Transverse colon (tissue), 4 donors: ENCODE measurements at regions not wholly inside any gene's neighbourhood (a gene's known extent, or its start where the extent isn't known, plus 50 kb on each side); places are given as distances from the start of the nearest gene placed in this dataset.
"Not testable (repeated sequence)": the region's sequence is repeated elsewhere in the genome, so short reads cannot be mapped to it uniquely, and the experiment has no call there.

Experiments used
- DNase-seq: peaks from one replicate; pipeline ENCODE4 v3.0.0-alpha.2; 2019
- H3K27ac ChIP-seq, 4 donors: fragments of 200-600 bp; sonication (generic); 2 replicates each; pipeline ENCODE4 v1.5.1; 2016 to 2018; ENCODE audit warnings: inconsistent platforms in 4 of 4
- H3K27me3 ChIP-seq: fragments of 200-600 bp; sonication (generic); 2 replicates; pipeline ENCODE4 v1.5.1; 2017; ENCODE audit warnings: inconsistent platforms
- H3K36me3 ChIP-seq, 4 donors: fragments of 200-600 bp; sonication (generic); 2 replicates each; pipeline ENCODE4 v1.5.1; 2017 to 2019; ENCODE audit warnings: inconsistent platforms in 4 of 4
- H3K4me1 ChIP-seq, 4 donors: fragments of 200-600 bp; sonication (generic); 2 replicates each; pipeline ENCODE4 v1.5.1; 2017 to 2020; ENCODE audit warnings: inconsistent platforms in 4 of 4
- H3K4me3 ChIP-seq, 4 donors: fragments of 200-600 bp; sonication (generic); 1 replicate in 1 of 4; 2 replicates in 3 of 4; pipeline versions ENCODE4 v1.5.1 to v1.6.1; 2017 to 2019; ENCODE audit warnings: inconsistent platforms in 4 of 4
- H3K9me3 ChIP-seq, 2 donors: fragments of 200-600 bp; sonication (generic); 2 replicates each; pipeline ENCODE4 v1.5.1; 2017 to 2019; ENCODE audit warnings: inconsistent platforms in 2 of 2
- EP300 ChIP-seq: sonication (generic); formaldehyde crosslinking; IDR thresholded peaks from one replicate; pipeline ENCODE4 v1.6.1; 2017; ENCODE audit warnings: antibody characterized with exemption, low read depth
- POLR2A ChIP-seq: fragments of 450-650 bp; IDR thresholded peaks from one replicate; pipeline ENCODE4 v1.6.1; 2016; ENCODE audit warnings: antibody characterized with exemption, mild to moderate bottlenecking, moderate library complexity
- POLR2AphosphoS5 ChIP-seq, 3 donors: sonication (generic); formaldehyde crosslinking; IDR thresholded peaks; one replicate each; pipeline ENCODE4 v1.6.1; 2016; ENCODE audit warnings: antibody characterized with exemption in 3 of 3
- WGBS, 2 donors: methylation state at CpG; one replicate each; pipeline ENCODE4 v1.1.5; 2018; ENCODE audit warnings: low coverage in 1 of 2; 5-methylcytosine and 5-hydroxymethylcytosine counted together
- in situ Hi-C, 4 donors: fragments of 200-750 bp; cut with MboI; loops; one replicate each; pipeline versions ENCODE4 v1.15.0 to v1.15.1; 2017; ENCODE audit warnings: low sequenced_read_pairs in 3 of 4, low pct_ligation_motif_present in 1 of 4, low pct_unique_long_range_greater_than_20kb in 1 of 4
- intact Hi-C: fragments of 100-400 bp; cut with DNase I; formaldehyde crosslinking; loops from one replicate; pipeline ENCODE4 v1.15.1; 2023; ENCODE audit warnings: low total_unique reads
- TF ChIP-seq, protein P1 (sequence below), 5 experiments: fragments of 200-600 bp in 3 of 5; fragments of 450-650 bp in 2 of 5; sonication (generic) in 3 of 5; IDR thresholded peaks; 1 replicate in 2 of 5; 2 replicates in 3 of 5; pipeline ENCODE4 v1.5.1; 2016 to 2017; ENCODE audit warnings: antibody characterized with exemption in 5 of 5, inconsistent platforms in 3 of 5, mild to moderate bottlenecking in 2 of 5, moderate library complexity in 1 of 5

DNA sequence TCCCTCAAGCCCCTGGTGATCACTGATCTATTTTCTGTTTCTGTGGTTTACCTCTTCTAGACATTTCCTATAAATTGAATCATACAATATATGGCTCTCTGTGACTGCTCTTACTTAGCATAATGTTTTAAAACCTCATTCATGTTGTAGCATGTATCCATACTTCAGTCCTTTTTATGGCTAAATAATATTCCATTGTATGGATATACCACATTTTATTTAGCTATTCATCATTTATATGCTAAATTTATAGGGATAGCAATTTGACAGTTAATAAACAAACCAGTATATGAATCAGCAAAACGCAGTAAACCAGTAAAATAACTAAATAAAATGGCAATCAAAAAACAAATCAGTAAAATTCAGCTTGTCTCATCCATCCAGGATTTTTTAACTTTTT is 286.1 kb upstream of the HNRNPA3 start:
- no peaks in the 10 kb centered on the region for H3K9me3 ChIP-seq
- no peaks in the 10 kb centered on the region for H3K27me3 ChIP-seq
- DNase-seq, result no peak
- intact Hi-C loops (no loop called here), in situ Hi-C loops (no loop called here)
- no peak overlapping the region for H3K27ac ChIP-seq
- H3K4me3 ChIP-seq, result no peak overlapping the region
- no peak for TF ChIP-seq POLR2A
- no peak for TF ChIP-seq POLR2AphosphoS5 (IDR thresholded peaks at IDR 0.05)
- TF ChIP-seq, protein P1, sequence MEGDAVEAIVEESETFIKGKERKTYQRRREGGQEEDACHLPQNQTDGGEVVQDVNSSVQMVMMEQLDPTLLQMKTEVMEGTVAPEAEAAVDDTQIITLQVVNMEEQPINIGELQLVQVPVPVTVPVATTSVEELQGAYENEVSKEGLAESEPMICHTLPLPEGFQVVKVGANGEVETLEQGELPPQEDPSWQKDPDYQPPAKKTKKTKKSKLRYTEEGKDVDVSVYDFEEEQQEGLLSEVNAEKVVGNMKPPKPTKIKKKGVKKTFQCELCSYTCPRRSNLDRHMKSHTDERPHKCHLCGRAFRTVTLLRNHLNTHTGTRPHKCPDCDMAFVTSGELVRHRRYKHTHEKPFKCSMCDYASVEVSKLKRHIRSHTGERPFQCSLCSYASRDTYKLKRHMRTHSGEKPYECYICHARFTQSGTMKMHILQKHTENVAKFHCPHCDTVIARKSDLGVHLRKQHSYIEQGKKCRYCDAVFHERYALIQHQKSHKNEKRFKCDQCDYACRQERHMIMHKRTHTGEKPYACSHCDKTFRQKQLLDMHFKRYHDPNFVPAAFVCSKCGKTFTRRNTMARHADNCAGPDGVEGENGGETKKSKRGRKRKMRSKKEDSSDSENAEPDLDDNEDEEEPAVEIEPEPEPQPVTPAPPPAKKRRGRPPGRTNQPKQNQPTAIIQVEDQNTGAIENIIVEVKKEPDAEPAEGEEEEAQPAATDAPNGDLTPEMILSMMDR (IDR thresholded peaks at IDR 0.05), result no peak
- TF ChIP-seq EP300, result no peak
- H3K4me1 ChIP-seq, result no peaks in the 10 kb centered on the region
- 0 to 33% methylated on average over 1 of the region's 1 CpG for WGBS, 2 donors
- H3K36me3 ChIP-seq, result no peaks in the 10 kb centered on the region

DNA sequence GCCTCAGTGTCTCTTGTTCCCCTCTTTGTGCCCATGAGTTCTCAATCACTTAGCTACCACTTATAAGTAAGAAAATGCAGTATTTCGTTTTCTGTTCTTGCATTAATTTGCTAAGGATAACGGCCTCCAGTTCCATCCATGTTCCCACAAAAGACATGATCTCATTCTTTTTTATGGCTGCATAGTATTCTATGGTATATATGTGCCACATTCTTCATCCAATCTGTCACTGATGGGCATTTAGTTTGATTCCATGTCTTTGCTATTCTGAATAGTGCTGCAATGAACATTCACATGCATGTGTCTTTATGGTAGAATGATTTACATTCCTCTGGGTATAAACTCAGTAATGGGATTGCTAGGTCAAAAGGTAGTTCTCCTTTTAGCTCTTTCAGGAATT is 283.2 kb upstream of the HNRNPA3 start:
- 83 to 88% methylated on average over 2 of the region's 2 CpGs for WGBS, 2 donors
- in situ Hi-C loops, H3K27ac ChIP-seq, H3K4me3 ChIP-seq, H3K36me3 ChIP-seq, DNase-seq, H3K4me1 ChIP-seq, intact Hi-C loops, H3K27me3 ChIP-seq, H3K9me3 ChIP-seq: not testable (repeated sequence)

DNA sequence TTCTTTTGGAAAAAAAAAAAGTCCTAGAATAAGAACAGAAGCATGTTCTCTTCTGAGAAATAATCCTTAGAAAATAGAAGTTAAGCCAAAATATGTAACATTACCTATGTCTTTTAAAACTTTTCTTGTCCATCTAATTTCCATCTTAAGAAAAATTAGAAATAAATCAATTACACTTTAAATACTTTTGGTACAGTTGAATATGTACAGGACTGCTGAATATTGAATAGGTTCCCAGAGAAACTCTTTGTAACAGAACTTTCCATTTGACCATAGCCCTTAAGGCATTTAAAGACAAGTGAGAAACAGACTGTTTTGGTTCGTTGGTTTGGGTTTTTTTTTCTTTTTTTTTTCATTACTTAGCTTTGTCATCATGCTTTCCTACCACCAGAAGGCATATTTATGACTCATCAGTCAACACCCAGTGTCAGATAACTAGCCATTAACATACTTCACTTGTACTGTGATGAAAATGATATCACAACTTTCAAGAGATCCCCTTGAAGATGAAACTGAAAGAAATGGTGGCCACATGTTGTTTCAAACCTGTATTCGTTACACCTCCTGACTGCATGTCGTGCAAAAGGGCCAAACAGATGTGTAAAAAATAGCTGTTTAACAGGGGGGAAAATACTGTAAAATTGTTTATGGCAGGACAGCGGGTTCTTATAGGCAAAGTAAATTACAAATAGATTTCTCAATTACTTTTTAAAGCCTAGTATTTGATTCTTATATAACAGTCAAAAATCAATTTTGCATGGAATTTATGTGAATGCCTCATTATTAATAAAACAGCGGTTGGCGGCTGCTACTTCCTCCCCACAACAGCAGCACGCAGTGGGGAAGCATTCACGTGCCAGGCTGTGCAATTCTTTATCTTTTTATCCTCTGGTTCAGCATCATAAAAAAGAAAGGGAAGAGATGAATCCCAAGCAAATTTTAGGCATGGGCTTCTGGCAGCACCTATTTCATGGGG is 280.7 kb upstream of the HNRNPA3 start:
- no peak for DNase-seq
- no peaks in the 10 kb centered on the region for H3K27me3 ChIP-seq
- WGBS, 2 donors, result 61 to 85% methylated on average over 8 of the region's 8 CpGs
- TF ChIP-seq EP300, result no peak
- no peak for TF ChIP-seq POLR2AphosphoS5 (IDR thresholded peaks at IDR 0.05)
- in situ Hi-C loops, result no loop called here
- no peaks in the 10 kb centered on the region for H3K9me3 ChIP-seq
- no peak overlapping the region for H3K27ac ChIP-seq
- no peaks in the 10 kb centered on the region for H3K36me3 ChIP-seq
- no peak overlapping the region for H3K4me3 ChIP-seq
- intact Hi-C loops, result loop anchor here (5.0 kb wide), 1 partner anchor 500 kb away; no protein-coding TSS in a partner anchor
- no peaks in the 10 kb centered on the region for H3K4me1 ChIP-seq

DNA sequence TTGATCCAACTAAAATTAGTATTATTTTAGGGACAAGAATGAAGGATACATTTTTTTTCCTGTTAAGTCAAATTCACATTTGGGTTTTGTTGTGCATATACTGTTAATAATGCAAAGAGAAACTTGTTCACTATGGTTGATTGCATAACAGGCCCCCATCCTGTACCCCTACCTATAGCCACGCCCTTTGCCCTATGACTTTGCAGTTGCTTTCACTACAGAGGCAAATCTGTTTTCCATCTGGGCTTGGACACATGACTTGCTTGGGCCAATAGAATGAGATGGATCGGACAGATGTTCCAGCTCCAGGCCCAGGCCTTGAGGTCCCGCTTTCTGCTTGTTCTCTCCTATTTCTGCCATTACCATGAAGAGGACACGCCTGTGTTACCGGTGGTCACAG is 278.5 kb upstream of the HNRNPA3 start:
- no peak overlapping the region for H3K4me3 ChIP-seq
- in situ Hi-C loops (no loop called here), intact Hi-C loops (loop anchor here (5.0 kb wide), 1 partner anchor 498 kb away; no protein-coding TSS in a partner anchor)

DNA sequence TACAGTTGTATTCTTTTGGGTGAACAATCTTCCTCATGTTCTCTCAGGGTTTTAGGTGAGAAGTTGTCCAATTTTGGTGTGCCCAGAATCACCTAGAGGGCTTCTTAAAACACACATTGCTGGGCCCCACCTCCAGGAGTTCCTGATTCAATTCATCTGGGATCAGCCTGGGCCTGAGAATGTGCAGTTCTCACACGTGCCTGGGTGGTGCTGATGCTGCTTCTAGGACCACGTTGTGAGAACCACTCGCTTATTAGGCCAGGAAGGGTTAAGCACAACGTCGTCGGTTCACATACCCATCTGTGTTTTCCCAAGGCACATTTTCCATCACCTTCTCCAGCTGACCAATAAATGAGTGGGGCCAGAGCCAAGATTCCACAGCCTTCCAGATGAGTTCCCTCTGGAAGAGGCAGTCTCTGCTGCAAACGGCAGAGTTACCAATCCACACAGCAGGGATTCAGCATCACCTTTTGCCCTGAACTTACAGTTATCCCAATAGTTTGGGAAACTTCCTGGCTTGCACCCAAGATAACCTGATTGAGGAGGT is 277.7 kb upstream of the HNRNPA3 start:
- TF ChIP-seq POLR2A (no peak), POLR2AphosphoS5 (IDR thresholded peaks at IDR 0.05) (no peak), EP300 (no peak)
- TF ChIP-seq, protein P1 (IDR thresholded peaks at IDR 0.05), result no peak
- Histone ChIP-seq H3K9me3 (no peaks in the 10 kb centered on the region), H3K27ac (no peak overlapping the region), H3K4me3 (no peak overlapping the region), H3K4me1 (no peaks in the 10 kb centered on the region), H3K36me3 (no peaks in the 10 kb centered on the region), H3K27me3 (no peaks in the 10 kb centered on the region)
- no peak for DNase-seq
- in situ Hi-C loops (no loop called here), intact Hi-C loops (loop anchor here (5.0 kb wide), 1 partner anchor 497 kb away; no protein-coding TSS in a partner anchor)
- WGBS, 2 donors, result 59% methylated on average over 7 of the region's 7 CpGs; no CpG with 5 or more reads in 1 of the 2 donors

More for the DNA sequence above, 278.5 kb upstream of the HNRNPA3 start:
- H3K27me3 ChIP-seq, result no peaks in the 10 kb centered on the region
- no peak for DNase-seq
- H3K4me1 ChIP-seq, result no peaks in the 10 kb centered on the region
- no peaks in the 10 kb centered on the region for H3K36me3 ChIP-seq
- no peaks in the 10 kb centered on the region for H3K9me3 ChIP-seq
- TF ChIP-seq POLR2A (no peak), POLR2AphosphoS5 (IDR thresholded peaks at IDR 0.05) (no peak), EP300 (no peak)
- TF ChIP-seq, protein P1 (IDR thresholded peaks at IDR 0.05), result no peak
- no peak overlapping the region for H3K27ac ChIP-seq
- 96 to 100% methylated on average over 5 of the region's 5 CpGs for WGBS, 2 donors
